Omental fat pad (tissue), 3 donors: ENCODE measurements at regions not wholly inside any gene's neighbourhood (a gene's known extent, or its start where the extent isn't known, plus 50 kb on each side); places are given as distances from the start of the nearest gene placed in this dataset.

Source experiments
- ATAC-seq: fragments of 150-250 bp; one replicate; pipeline ENCODE4 v1.9.1; 2016; ENCODE audit warnings: mild to moderate bottlenecking, moderate library complexity; ENCODE audit not compliant: low FRiP score
- DNase-seq: peaks from one replicate; pipeline ENCODE4 v3.0.0-alpha.2; 2019; ENCODE audit warnings: low spot score
- CTCF ChIP-seq, 3 donors: fragments of 450-650 bp; IDR thresholded peaks; one replicate each; pipeline ENCODE4 v1.5.1; 2016 to 2017; ENCODE audit warnings: antibody characterized with exemption in 3 of 3, mild to moderate bottlenecking in 3 of 3, moderate library complexity in 2 of 3

- TF ChIP-seq CTCF (IDR thresholded peaks at IDR 0.05): no peak
- ATAC-seq (no peak), DNase-seq (no peak)
These were observed 465.8 kb upstream of the PODXL start for GRCh38 chr7:132022188-132022587.

GRCh38 chr7:132019703-132020102 is 463.3 kb upstream of the PODXL start:
- TF ChIP-seq CTCF (IDR thresholded peaks at IDR 0.05): no peak
- no peak for ATAC-seq
- DNase-seq: no peak

GRCh38 chr7:132009778-132010177 is 453.4 kb upstream of the PODXL start:
- no peak for TF ChIP-seq CTCF (IDR thresholded peaks at IDR 0.05)
- no peak for DNase-seq
- no peak for ATAC-seq

- TF ChIP-seq CTCF (IDR thresholded peaks at IDR 0.05): no peak
- ATAC-seq (no peak), DNase-seq (no peak)
These were observed 448.1 kb upstream of the PODXL start for GRCh38 chr7:132004529-132004928.

- ATAC-seq (no peak), DNase-seq (no peak)
- no peak for TF ChIP-seq CTCF (IDR thresholded peaks at IDR 0.05)
These were observed 446.0 kb upstream of the PODXL start for GRCh38 chr7:132002343-132002968.

- ATAC-seq (no peak), DNase-seq (no peak)
- no peak for TF ChIP-seq CTCF (IDR thresholded peaks at IDR 0.05)
These were observed 444.7 kb upstream of the PODXL start for GRCh38 chr7:132001146-132001545.

- TF ChIP-seq CTCF (IDR thresholded peaks at IDR 0.05): no peak
These were observed 442.8 kb upstream of the PODXL start for GRCh38 chr7:131999193-131999592.

More at GRCh38 chr7:131999193-131999592, 442.8 kb upstream of the PODXL start:
- no peak for DNase-seq
- no peak for ATAC-seq
